Duodenal mucosa (tissue), 2 donors: ENCODE measurements at regions not wholly inside any gene's neighbourhood (a gene's known extent, or its start where the extent isn't known, plus 50 kb on each side); places are given as distances from the start of the nearest gene placed in this dataset.

Experiments used
- H3K27ac ChIP-seq: one replicate; pipeline ENCODE4 v1.7.0; 2013; ENCODE audit warnings: low read depth, low read length
- H3K27me3 ChIP-seq, 2 donors: one replicate each; pipeline ENCODE4 v1.7.0; 2013; ENCODE audit warnings: low read length in 2 of 2, control low read depth in 1 of 2; ENCODE audit not compliant: insufficient read depth in 2 of 2, control insufficient read depth in 1 of 2
- H3K36me3 ChIP-seq, 2 donors: one replicate each; pipeline ENCODE4 v1.7.0; 2013; ENCODE audit warnings: low read length in 2 of 2, control low read depth in 1 of 2; ENCODE audit not compliant: insufficient read depth in 2 of 2, control insufficient read depth in 1 of 2
- H3K4me1 ChIP-seq, 2 donors: one replicate each; pipeline ENCODE4 v1.7.0; 2013; ENCODE audit warnings: low read length in 2 of 2, control low read depth in 1 of 2; ENCODE audit not compliant: insufficient read depth in 2 of 2, control insufficient read depth in 1 of 2
- H3K4me3 ChIP-seq, 2 donors: one replicate each; pipeline ENCODE4 v1.7.0; 2013; ENCODE audit warnings: low read length in 2 of 2, low read depth in 1 of 2
- H3K9ac ChIP-seq, 2 donors: one replicate each; pipeline ENCODE4 v1.7.0; 2013; ENCODE audit warnings: low read length in 2 of 2, low read depth in 1 of 2
- H3K9me3 ChIP-seq, 2 donors: one replicate each; pipeline ENCODE4 v1.7.0; 2013; ENCODE audit warnings: low read length in 2 of 2, control low read depth in 1 of 2; ENCODE audit not compliant: control insufficient read depth in 1 of 2

- H3K4me3 ChIP-seq: no peak overlapping the region
- no peaks in the 10 kb centered on the region for H3K4me1 ChIP-seq
- no peaks in the 10 kb centered on the region for H3K36me3 ChIP-seq
- no peak overlapping the region for H3K9ac ChIP-seq
- no peaks in the 10 kb centered on the region for H3K9me3 ChIP-seq
- H3K27ac ChIP-seq: no peak overlapping the region
- no peaks in the 10 kb centered on the region for H3K27me3 ChIP-seq
These were observed 367.5 kb upstream of the THBS1 start for GRCh38 chr15:39213385-39213840.

GRCh38 chr15:39215015-39215414 lies 365.9 kb upstream of the THBS1 start:
- Histone ChIP-seq H3K9ac (no peak overlapping the region), H3K27me3 (no peaks in the 10 kb centered on the region), H3K4me3 (no peak overlapping the region), H3K27ac (no peak overlapping the region), H3K36me3 (no peaks in the 10 kb centered on the region), H3K9me3 (no peaks in the 10 kb centered on the region), H3K4me1 (no peaks in the 10 kb centered on the region)

- H3K9me3 ChIP-seq: no peaks in the 10 kb centered on the region
- H3K4me1 ChIP-seq: no peaks in the 10 kb centered on the region
- no peak overlapping the region for H3K4me3 ChIP-seq
- no peaks in the 10 kb centered on the region for H3K27me3 ChIP-seq
- no peak overlapping the region for H3K9ac ChIP-seq
- no peak overlapping the region for H3K27ac ChIP-seq
- no peaks in the 10 kb centered on the region for H3K36me3 ChIP-seq
These were observed 364.1 kb upstream of the THBS1 start for GRCh38 chr15:39216816-39217215.

GRCh38 chr15:39219608-39220007 lies 361.3 kb upstream of the THBS1 start:
- H3K27ac ChIP-seq: no peak overlapping the region
- H3K9me3 ChIP-seq: no peaks in the 10 kb centered on the region
- H3K4me1 ChIP-seq: no peaks in the 10 kb centered on the region
- H3K27me3 ChIP-seq: no peaks in the 10 kb centered on the region
- H3K4me3 ChIP-seq: no peak overlapping the region
- H3K36me3 ChIP-seq: no peaks in the 10 kb centered on the region
- H3K9ac ChIP-seq: no peak overlapping the region

- Histone ChIP-seq H3K9ac (no peak overlapping the region), H3K9me3 (no peaks in the 10 kb centered on the region), H3K27me3 (no peaks in the 10 kb centered on the region), H3K27ac (no peak overlapping the region), H3K36me3 (no peaks in the 10 kb centered on the region), H3K4me1 (no peaks in the 10 kb centered on the region), H3K4me3 (no peak overlapping the region)
These were observed 354.5 kb upstream of the THBS1 start for GRCh38 chr15:39226169-39226937.

GRCh38 chr15:39227001-39227400 lies 353.9 kb upstream of the THBS1 start:
- no peaks in the 10 kb centered on the region for H3K4me1 ChIP-seq
- H3K9ac ChIP-seq: no peak overlapping the region
- H3K27ac ChIP-seq: no peak overlapping the region
- no peaks in the 10 kb centered on the region for H3K9me3 ChIP-seq
- no peaks in the 10 kb centered on the region for H3K27me3 ChIP-seq
- no peak overlapping the region for H3K4me3 ChIP-seq
- no peaks in the 10 kb centered on the region for H3K36me3 ChIP-seq

GRCh38 chr15:39228889-39229288 lies 352.0 kb upstream of the THBS1 start:
- Histone ChIP-seq H3K4me3 (no peak overlapping the region), H3K36me3 (no peaks in the 10 kb centered on the region)

GRCh38 chr15:39230205-39230907 lies 350.5 kb upstream of the THBS1 start:
- Histone ChIP-seq H3K4me1 (no peaks in the 10 kb centered on the region), H3K27ac (no peak overlapping the region), H3K9ac (no peak overlapping the region)

More at GRCh38 chr15:39228889-39229288, 352.0 kb upstream of the THBS1 start:
- Histone ChIP-seq H3K9me3 (no peaks in the 10 kb centered on the region), H3K4me1 (no peaks in the 10 kb centered on the region), H3K9ac (no peak overlapping the region), H3K27ac (no peak overlapping the region), H3K27me3 (no peaks in the 10 kb centered on the region)

GRCh38 chr15:39230908-39231285 lies 350.0 kb upstream of the THBS1 start:
- no peaks in the 10 kb centered on the region for H3K4me1 ChIP-seq
- H3K27ac ChIP-seq: no peak overlapping the region
- no peak overlapping the region for H3K9ac ChIP-seq
- H3K4me3 ChIP-seq: no peak overlapping the region
- no peaks in the 10 kb centered on the region for H3K9me3 ChIP-seq
- H3K27me3 ChIP-seq: no peaks in the 10 kb centered on the region
- no peaks in the 10 kb centered on the region for H3K36me3 ChIP-seq

More at GRCh38 chr15:39230205-39230907, 350.5 kb upstream of the THBS1 start:
- Histone ChIP-seq H3K27me3 (no peaks in the 10 kb centered on the region), H3K9me3 (no peaks in the 10 kb centered on the region), H3K36me3 (no peaks in the 10 kb centered on the region), H3K4me3 (no peak overlapping the region)

GRCh38 chr15:39232512-39232911 lies 348.4 kb upstream of the THBS1 start:
- no peaks in the 10 kb centered on the region for H3K36me3 ChIP-seq

More at GRCh38 chr15:39232512-39232911, 348.4 kb upstream of the THBS1 start:
- no peak overlapping the region for H3K27ac ChIP-seq
- no peaks in the 10 kb centered on the region for H3K4me1 ChIP-seq
- no peaks in the 10 kb centered on the region for H3K27me3 ChIP-seq
- H3K4me3 ChIP-seq: no peak overlapping the region
- H3K9ac ChIP-seq: no peak overlapping the region
- no peaks in the 10 kb centered on the region for H3K9me3 ChIP-seq
